OCI-M1 (cell line): ENCODE measurements at regions not wholly inside any gene's neighbourhood (a gene's known extent, or its start where the extent isn't known, plus 50 kb on each side); places are given as distances from the start of the nearest gene placed in this dataset.

Experiments
- DNase-seq: peaks from one replicate; lab custom pipeline; 2025; lab: John Stamatoyannopoulos, UW

- no peak for DNase-seq
Measured at GRCh38 chr12:90079529-90080210, 371.0 kb upstream of the ATP2B1 start.

GRCh38 chr12:90078344-90078743 is 369.7 kb upstream of the ATP2B1 start:
- no peak for DNase-seq

GRCh38 chr12:90077756-90078155 is 369.1 kb upstream of the ATP2B1 start:
- DNase-seq: no peak

- DNase-seq: peak; percentile 19
Measured at GRCh38 chr12:90076851-90077319, 368.2 kb upstream of the ATP2B1 start.

GRCh38 chr12:90075685-90076084 is 367.0 kb upstream of the ATP2B1 start:
- DNase-seq: no peak

- no peak for DNase-seq
Measured at GRCh38 chr12:90074086-90074485, 365.4 kb upstream of the ATP2B1 start.

GRCh38 chr12:90071996-90072395 is 363.4 kb upstream of the ATP2B1 start:
- no peak for DNase-seq

GRCh38 chr12:90069711-90070110 is 361.1 kb upstream of the ATP2B1 start:
- no peak for DNase-seq

GRCh38 chr12:90067791-90068190 is 359.2 kb upstream of the ATP2B1 start:
- no peak for DNase-seq

- no peak for DNase-seq
Measured at GRCh38 chr12:90064852-90065801, 356.5 kb upstream of the ATP2B1 start.

- DNase-seq: peak; percentile 29
Measured at GRCh38 chr12:90062799-90063198, 354.2 kb upstream of the ATP2B1 start.

- no peak for DNase-seq
Measured at GRCh38 chr12:90061809-90062208, 353.2 kb upstream of the ATP2B1 start.

- DNase-seq: no peak
Measured at GRCh38 chr12:90060031-90060430, 351.4 kb upstream of the ATP2B1 start.

- DNase-seq: no peak
Measured at GRCh38 chr12:90058704-90059103, 350.1 kb upstream of the ATP2B1 start.

GRCh38 chr12:90055071-90055470 is 346.4 kb upstream of the ATP2B1 start:
- no peak for DNase-seq

GRCh38 chr12:90048918-90049317 is 340.3 kb upstream of the ATP2B1 start:
- no peak for DNase-seq

GRCh38 chr12:90045559-90045958 is 336.9 kb upstream of the ATP2B1 start:
- DNase-seq: no peak

GRCh38 chr12:90044069-90044468 is 335.4 kb upstream of the ATP2B1 start:
- no peak for DNase-seq

- DNase-seq: peak; percentile 43
Measured at GRCh38 chr12:90042920-90043641, 334.4 kb upstream of the ATP2B1 start.

GRCh38 chr12:90038289-90038688 is 329.7 kb upstream of the ATP2B1 start:
- DNase-seq: peak; percentile 39

GRCh38 chr12:90037740-90038139 is 329.1 kb upstream of the ATP2B1 start:
- peak; percentile 39 for DNase-seq

- DNase-seq: no peak
Measured at GRCh38 chr12:90036637-90037036, 328.0 kb upstream of the ATP2B1 start.
